ENCODE measurements at regions not wholly inside any gene's neighbourhood (a gene's known extent, or its start where the extent isn't known, plus 50 kb on each side); places are given as distances from the start of the nearest gene placed in this dataset.
"Not testable (repeated sequence)": the region's sequence is repeated elsewhere in the genome, so short reads cannot be mapped to it uniquely, and the experiment has no call there.

DNA sequence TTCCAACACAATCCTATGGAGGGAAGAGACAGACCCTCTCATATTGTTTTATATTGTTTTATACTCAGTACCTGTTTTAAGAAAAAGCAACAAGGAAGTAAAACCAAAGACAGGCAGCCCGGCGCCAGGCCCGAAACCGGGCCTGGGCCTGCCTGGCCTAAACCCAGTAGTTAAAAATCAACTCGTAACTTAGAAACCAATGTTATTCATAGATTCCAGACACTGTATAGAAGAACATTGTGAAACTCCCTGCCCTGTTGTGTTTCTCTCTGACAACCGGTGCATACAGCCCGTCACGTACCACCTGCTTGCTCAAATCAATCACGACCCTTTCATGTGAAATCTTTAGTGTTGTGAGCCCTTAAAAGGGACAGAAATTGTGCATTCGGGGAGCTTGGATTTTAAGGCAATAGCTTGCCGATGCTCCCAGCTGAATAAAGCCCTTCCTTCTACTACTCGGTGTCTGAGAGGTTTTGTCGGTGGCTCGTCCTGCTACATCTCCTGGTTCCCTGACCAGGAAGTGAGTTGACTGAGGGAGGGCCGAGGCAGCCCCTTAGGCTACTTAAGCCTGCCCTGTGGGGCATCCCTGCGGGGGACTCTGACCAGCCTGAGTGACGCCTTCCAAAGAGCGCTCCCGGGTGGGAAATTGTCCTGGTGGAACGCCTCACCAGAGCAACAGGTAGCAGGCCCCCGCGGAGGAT lies 83.5 kb upstream of the ADGRA3 start:
- not testable (repeated sequence) for TF ChIP-seq POLR2AphosphoS5, POLR2A (IDR thresholded peaks at IDR 0.05)
- TF ChIP-seq, protein P1, sequence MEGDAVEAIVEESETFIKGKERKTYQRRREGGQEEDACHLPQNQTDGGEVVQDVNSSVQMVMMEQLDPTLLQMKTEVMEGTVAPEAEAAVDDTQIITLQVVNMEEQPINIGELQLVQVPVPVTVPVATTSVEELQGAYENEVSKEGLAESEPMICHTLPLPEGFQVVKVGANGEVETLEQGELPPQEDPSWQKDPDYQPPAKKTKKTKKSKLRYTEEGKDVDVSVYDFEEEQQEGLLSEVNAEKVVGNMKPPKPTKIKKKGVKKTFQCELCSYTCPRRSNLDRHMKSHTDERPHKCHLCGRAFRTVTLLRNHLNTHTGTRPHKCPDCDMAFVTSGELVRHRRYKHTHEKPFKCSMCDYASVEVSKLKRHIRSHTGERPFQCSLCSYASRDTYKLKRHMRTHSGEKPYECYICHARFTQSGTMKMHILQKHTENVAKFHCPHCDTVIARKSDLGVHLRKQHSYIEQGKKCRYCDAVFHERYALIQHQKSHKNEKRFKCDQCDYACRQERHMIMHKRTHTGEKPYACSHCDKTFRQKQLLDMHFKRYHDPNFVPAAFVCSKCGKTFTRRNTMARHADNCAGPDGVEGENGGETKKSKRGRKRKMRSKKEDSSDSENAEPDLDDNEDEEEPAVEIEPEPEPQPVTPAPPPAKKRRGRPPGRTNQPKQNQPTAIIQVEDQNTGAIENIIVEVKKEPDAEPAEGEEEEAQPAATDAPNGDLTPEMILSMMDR (IDR thresholded peaks at IDR 0.05), result not testable (repeated sequence)

Data from breast epithelium (tissue), 3 donors.